GM12878 (cell line): ENCODE measurements at regions not wholly inside any gene's neighbourhood (a gene's known extent, or its start where the extent isn't known, plus 50 kb on each side); places are given as distances from the start of the nearest gene placed in this dataset.

Experiments used
- ATAC-seq: fragments of 200-7000 bp; cut with Tn5 transposase; 3 replicates; pipeline ENCODE4 v1.9.1; 2020; ENCODE audit warnings: mild to moderate bottlenecking, moderate library complexity
- BruUV-seq: library from RNA; stranded (reverse); fragments of 400-500 nt; replicated peaks from 2 replicates; lab custom pipeline; 2021; lab: Mats Ljungman, UMichigan
- CTCF ChIA-PET: fragments of 300-600 bp; sonication (Branson Sonifier 250); formaldehyde crosslinking; extraction: SDS; loops from one replicate; lab custom pipeline; 2021; ENCODE audit warnings: inconsistent platforms; lab: Yijun Ruan, JAX
- POLR2A ChIA-PET: fragments of 350-600 bp; formaldehyde crosslinking; extraction: SDS; loops from one replicate; lab custom pipeline; 2021; ENCODE audit warnings: inconsistent platforms; lab: Charles Lee
- RAD21 ChIA-PET: fragments of 300-600 bp; sonication (Branson Sonifier 250); formaldehyde crosslinking; loops from one replicate; lab custom pipeline; 2023; ENCODE audit warnings: antibody characterized with exemption; ENCODE audit not compliant: unreplicated experiment; lab: Charles Lee
- SMC1A ChIA-PET: fragments of 300-600 bp; sonication (Branson Sonifier 250); formaldehyde crosslinking; loops from one replicate; lab custom pipeline; 2023; ENCODE audit not compliant: unreplicated experiment, uncharacterized antibody; lab: Charles Lee
- DNase-seq: peaks from one replicate; pipeline ENCODE4 v3.0.0-alpha.2; 2011; ENCODE audit warnings: low read depth, low spot score
- FAIRE-seq: peaks from 3 replicates; lab custom pipeline; 2011; peaks lifted over from hg19 to GRCh38; lab: Jason Lieb, UNC
- H2AFZ ChIP-seq: 2 replicates; pipeline ENCODE4 v1.6.0; 2011; ENCODE audit warnings: low read depth, low read length, control low read depth; ENCODE audit not compliant: control insufficient read depth
- H3K27ac ChIP-seq: 2 replicates; pipeline ENCODE4 v1.5.1; 2011; ENCODE audit warnings: control low read depth; ENCODE audit not compliant: control insufficient read depth, insufficient read depth
- H3K27me3 ChIP-seq, 2 experiments: replicated peaks in 1 of 2; 2 replicates each; pipeline versions ENCODE4 v1.6.0 to v1.6.1; 2011; ENCODE audit warnings: low read length in 1 of 2; ENCODE audit not compliant: control insufficient read depth in 2 of 2, insufficient read depth in 2 of 2
- H3K36me3 ChIP-seq, 2 experiments: 2 replicates each; pipeline ENCODE4 v1.5.1; 2011; ENCODE audit warnings: low read length in 1 of 2; ENCODE audit not compliant: control insufficient read depth in 2 of 2, insufficient read depth in 2 of 2
- H3K4me1 ChIP-seq: 2 replicates; pipeline ENCODE4 v1.6.1; 2011; ENCODE audit warnings: mild to moderate bottlenecking, low read length, moderate library complexity, mixed read lengths; ENCODE audit not compliant: control insufficient read depth, insufficient read depth
- H3K4me2 ChIP-seq: 2 replicates; pipeline ENCODE4 v1.6.0; 2011; ENCODE audit warnings: control low read depth; ENCODE audit not compliant: control insufficient read depth, insufficient read depth
- H3K4me3 ChIP-seq: fragments of 200-600 bp; sonication (generic); 2 replicates; pipeline ENCODE4 v1.5.1; 2016
- H3K79me2 ChIP-seq: 2 replicates; pipeline ENCODE4 v1.6.0; 2011; ENCODE audit warnings: low read length; ENCODE audit not compliant: control insufficient read depth, insufficient read depth
- H3K9ac ChIP-seq: 2 replicates; pipeline ENCODE4 v1.8.0; 2011; ENCODE audit warnings: low read length, control low read depth, mixed read lengths; ENCODE audit not compliant: control insufficient read depth, insufficient read depth
- H3K9me3 ChIP-seq: replicated peaks from 3 replicates; pipeline ENCODE4 v1.5.1; 2011; ENCODE audit warnings: mild to moderate bottlenecking, low read length; ENCODE audit not compliant: control insufficient read depth, insufficient read depth
- H4K20me1 ChIP-seq: 2 replicates; pipeline ENCODE4 v1.6.0; 2011; ENCODE audit not compliant: control insufficient read depth, insufficient read depth
- BCL11A ChIP-seq: IDR thresholded peaks from 2 replicates; pipeline ENCODE4 v1.6.1; 2011; ENCODE audit warnings: low read depth, low read length
- BHLHE40 ChIP-seq, 2 experiments: fragments of 450-650 bp in 1 of 2; IDR thresholded peaks; 2 replicates each; pipeline ENCODE4 v1.6.1; 2011 to 2017; ENCODE audit warnings: low read depth in 2 of 2, borderline replicate concordance in 1 of 2, improper control_type of control experiment in 1 of 2, low read length in 1 of 2, mild to moderate bottlenecking in 1 of 2
- BMI1 ChIP-seq: fragments of 450-650 bp; IDR thresholded peaks from 2 replicates; pipeline ENCODE4 v1.6.1; 2016; ENCODE audit warnings: mild to moderate bottlenecking, moderate library complexity, borderline replicate concordance
- CREM ChIP-seq: IDR thresholded peaks from 2 replicates; pipeline ENCODE4 v1.6.1; 2014; ENCODE audit warnings: antibody characterized with exemption, low read depth
- ETV6 ChIP-seq, 2 experiments: fragments of 450-650 bp in 1 of 2; IDR thresholded peaks in 1 of 2; conservative IDR thresholded peaks in 1 of 2; 2 replicates each; pipeline ENCODE4 v1.6.1; 2014; ENCODE audit warnings: antibody characterized with exemption in 1 of 2, borderline replicate concordance in 1 of 2, low read depth in 1 of 2, mild to moderate bottlenecking in 1 of 2, moderate library complexity in 1 of 2
- FOS ChIP-seq: IDR thresholded peaks from 3 replicates; pipeline ENCODE4 v1.6.1; 2011; ENCODE audit warnings: borderline replicate concordance; ENCODE audit not compliant: insufficient read length; ENCODE audit errors: extremely low read depth
- RFX5 ChIP-seq: IDR thresholded peaks from 2 replicates; pipeline ENCODE4 v1.6.1; 2011; ENCODE audit warnings: low read depth, low read length, improper control_type of control experiment
- SREBF1 ChIP-seq: IDR thresholded peaks from 2 replicates; pipeline ENCODE4 v1.6.1; 2012; ENCODE audit warnings: mild to moderate bottlenecking, low read length
- YBX1 ChIP-seq: fragments of 450-650 bp; IDR thresholded peaks from 2 replicates; pipeline ENCODE4 v1.6.1; 2016; ENCODE audit warnings: antibody characterized with exemption
- ZNF217 ChIP-seq: fragments of 450-650 bp; IDR thresholded peaks from 2 replicates; pipeline ENCODE4 v1.6.1; 2017; ENCODE audit warnings: antibody characterized with exemption, mild to moderate bottlenecking
- WGBS: methylation state at CpG from one replicate; pipeline ENCODE4 v1.1.6; 2016; ENCODE audit warnings: low lambda C conversion rate; ENCODE audit not compliant: insufficient replicate concordance, insufficient coverage; ENCODE audit errors: missing lambda C conversion rate; 5-methylcytosine and 5-hydroxymethylcytosine counted together
- in situ Hi-C: fragments of 300-500 bp; cut with MboI; formaldehyde crosslinking; loops from 9 replicates; pipeline ENCODE4 v1.14.3; 2018; ENCODE audit warnings: mixed read lengths
- intact Hi-C: fragments of 100-400 bp; cut with micrococcal nuclease; formaldehyde crosslinking; loops from one replicate; pipeline ENCODE4 v1.14.2; 2022; ENCODE audit not compliant: unreplicated experiment
- TF ChIP-seq, protein P1 (sequence below): IDR thresholded peaks from 2 replicates; pipeline ENCODE4 v1.6.1; 2011; ENCODE audit warnings: borderline replicate concordance, low read depth, mild to moderate bottlenecking, moderate library complexity, low read length; ENCODE audit not compliant: insufficient read depth, poor library complexity, severe bottlenecking
- TF ChIP-seq, protein P2 (sequence below): IDR thresholded peaks from 2 replicates; pipeline ENCODE4 v1.6.1; 2012; ENCODE audit warnings: low read depth, low read length, improper control_type of control experiment

DNA sequence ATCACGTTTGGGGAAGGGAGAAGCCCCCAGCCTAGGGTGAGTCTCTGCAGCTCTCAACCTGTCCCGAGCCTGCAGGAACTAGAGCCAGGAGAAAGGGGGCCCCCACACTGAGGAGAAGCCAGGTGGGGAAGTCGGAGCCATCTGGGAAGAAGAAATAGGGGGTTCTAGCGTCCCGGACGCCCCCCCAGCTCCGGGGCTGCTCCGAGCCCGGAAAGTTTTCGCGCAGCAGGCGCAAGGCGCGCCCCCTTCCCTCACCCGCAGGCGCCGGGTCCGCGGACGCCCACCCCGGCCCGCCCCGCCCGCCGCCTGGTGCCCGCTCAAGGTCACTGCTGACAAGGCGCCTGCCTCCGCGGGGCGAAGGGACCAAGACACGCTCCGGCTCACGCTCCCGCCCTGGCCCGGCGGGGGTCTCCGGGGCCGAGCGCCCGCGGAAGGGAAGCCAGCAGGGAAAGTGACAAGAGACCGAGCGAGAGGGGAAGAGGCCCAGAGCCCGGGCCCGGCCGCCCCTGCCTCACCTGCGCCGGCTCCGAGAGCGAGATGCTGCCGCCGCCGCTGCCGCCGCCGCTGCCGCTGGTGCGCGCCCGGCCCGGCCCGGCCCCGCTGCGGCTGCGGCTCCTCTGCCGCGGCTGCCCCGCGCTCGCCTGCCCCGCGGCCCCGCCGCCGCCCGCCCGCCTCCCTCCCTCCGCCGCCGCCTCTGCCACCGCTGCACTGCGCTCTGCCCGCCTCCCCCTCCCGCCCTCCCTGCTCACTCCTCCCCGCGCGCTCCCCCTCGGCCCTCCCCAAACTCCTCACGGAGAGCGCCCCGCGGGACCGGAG is 108.4 kb upstream of the SLC6A11 start:
- Histone ChIP-seq H3K27me3 (peaks cover 6 to 9% of the 10 kb centered on the region in 2 experiments; a peak in 3 of 4 replicates), H3K4me2 (no peak overlapping the region), H3K79me2 (no peaks in the 10 kb centered on the region), H3K36me3 (no peaks in the 10 kb centered on the region), H3K4me1 (no peaks in the 10 kb centered on the region), H3K9ac (no peak overlapping the region), H4K20me1 (no peaks in the 10 kb centered on the region), H2AFZ (no peak overlapping the region), H3K9me3 (no peaks in the 10 kb centered on the region), H3K27ac (no peak overlapping the region)
- intact Hi-C loops = no loop called here
- CTCF ChIA-PET = no interaction called here
- BruUV-seq = no TSS peak
- DNase-seq (no peak), ATAC-seq (no peak)
- RAD21 ChIA-PET = no interaction called here
- in situ Hi-C loops = no loop called here
- POLR2A ChIA-PET = no interaction called here
- SMC1A ChIA-PET = no interaction called here
- TF ChIP-seq FOS = no peak
- no peak for TF ChIP-seq RFX5
- TF ChIP-seq, protein P1, sequence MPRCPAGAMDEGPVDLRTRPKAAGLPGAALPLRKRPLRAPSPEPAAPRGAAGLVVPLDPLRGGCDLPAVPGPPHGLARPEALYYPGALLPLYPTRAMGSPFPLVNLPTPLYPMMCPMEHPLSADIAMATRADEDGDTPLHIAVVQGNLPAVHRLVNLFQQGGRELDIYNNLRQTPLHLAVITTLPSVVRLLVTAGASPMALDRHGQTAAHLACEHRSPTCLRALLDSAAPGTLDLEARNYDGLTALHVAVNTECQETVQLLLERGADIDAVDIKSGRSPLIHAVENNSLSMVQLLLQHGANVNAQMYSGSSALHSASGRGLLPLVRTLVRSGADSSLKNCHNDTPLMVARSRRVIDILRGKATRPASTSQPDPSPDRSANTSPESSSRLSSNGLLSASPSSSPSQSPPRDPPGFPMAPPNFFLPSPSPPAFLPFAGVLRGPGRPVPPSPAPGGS = no peak
- TF ChIP-seq BMI1 = no peak
- no peak for TF ChIP-seq SREBF1
- no peak for TF ChIP-seq BCL11A
- TF ChIP-seq, protein P2, sequence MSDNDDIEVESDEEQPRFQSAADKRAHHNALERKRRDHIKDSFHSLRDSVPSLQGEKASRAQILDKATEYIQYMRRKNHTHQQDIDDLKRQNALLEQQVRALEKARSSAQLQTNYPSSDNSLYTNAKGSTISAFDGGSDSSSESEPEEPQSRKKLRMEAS = no peak
- TF ChIP-seq ZNF217 = no peak
- no peak for TF ChIP-seq YBX1
- TF ChIP-seq CREM = no peak
- TF ChIP-seq ETV6 (conservative IDR thresholded peaks at IDR 0.05 in 1 of 2, IDR thresholded peaks at IDR 0.05 in 1 of 2; ENCODE audit: borderline replicate concordance in 1 of 2, low read depth in 1 of 2) = no peak
- no peak for TF ChIP-seq BHLHE40 (IDR thresholded peaks at IDR 0.05; ENCODE audit: borderline replicate concordance in 1 of 2, low read depth in 2 of 2, low read length in 1 of 2)
- TF ChIP-seq, all 136 proteins: peak for 0
- no peak for FAIRE-seq
- H3K4me3 ChIP-seq = no peak overlapping the region
- WGBS = 9% methylated on average over 63 of the region's 93 CpGs
